Parathyroid adenoma (tissue), 2 donors: ENCODE measurements at regions not wholly inside any gene's neighbourhood (a gene's known extent, or its start where the extent isn't known, plus 50 kb on each side); places are given as distances from the start of the nearest gene placed in this dataset.

Experiments used
- H2AFZ ChIP-seq: fragments of 300-600 bp; sonication (generic); one replicate; pipeline ENCODE4 v1.7.0; 2017; ENCODE audit warnings: antibody characterized with exemption, mild to moderate bottlenecking
- H3K27ac ChIP-seq: fragments of 300-600 bp; sonication (generic); one replicate; pipeline ENCODE4 v1.7.0; 2017
- H3K27me3 ChIP-seq: fragments of 300-600 bp; sonication (generic); one replicate; pipeline ENCODE4 v1.7.0; 2017; ENCODE audit warnings: low read length; ENCODE audit not compliant: control insufficient read depth, insufficient read depth
- H3K36me3 ChIP-seq: fragments of 300-600 bp; sonication (generic); one replicate; pipeline ENCODE4 v1.7.0; 2017; ENCODE audit warnings: low read length; ENCODE audit not compliant: control insufficient read depth, insufficient read depth
- H3K4me1 ChIP-seq: fragments of 300-600 bp; sonication (generic); one replicate; pipeline ENCODE4 v1.7.0; 2017; ENCODE audit warnings: control low read depth
- H3K4me2 ChIP-seq: fragments of 300-600 bp; sonication (generic); one replicate; pipeline ENCODE4 v1.7.0; 2017; ENCODE audit warnings: low read length
- H3K4me3 ChIP-seq: fragments of 300-600 bp; sonication (generic); one replicate; pipeline ENCODE4 v1.7.0; 2017; ENCODE audit warnings: low read depth, low read length
- H3K79me2 ChIP-seq: fragments of 300-600 bp; sonication (generic); one replicate; pipeline ENCODE4 v1.7.0; 2017; ENCODE audit warnings: control low read depth
- H3K9ac ChIP-seq: fragments of 300-600 bp; sonication (generic); one replicate; pipeline ENCODE4 v1.7.0; 2017; ENCODE audit warnings: mild to moderate bottlenecking
- H3K9me3 ChIP-seq: fragments of 300-600 bp; sonication (generic); one replicate; pipeline ENCODE4 v1.7.0; 2017; ENCODE audit warnings: low read length; ENCODE audit not compliant: control insufficient read depth
- CTCF ChIP-seq: fragments of 300-600 bp; sonication (generic); IDR thresholded peaks from one replicate; pipeline ENCODE4 v1.7.0; 2017; ENCODE audit warnings: antibody characterized with exemption, mild to moderate bottlenecking
- donor health status: primary hyperparathyroidism.

- no peak for TF ChIP-seq CTCF
- Histone ChIP-seq H3K27me3 (no peaks in the 10 kb centered on the region), H3K27ac (no peak overlapping the region), H3K4me3 (no peak overlapping the region), H3K9me3 (no peaks in the 10 kb centered on the region), H3K36me3 (no peaks in the 10 kb centered on the region), H3K4me2 (no peak overlapping the region), H3K9ac (no peak overlapping the region), H3K4me1 (peaks cover 37% of the 10 kb centered on the region), H3K79me2 (peaks cover 66% of the 10 kb centered on the region), H2AFZ (no peak overlapping the region)
These were observed 261.5 kb upstream of the KLF14 start for GRCh38 chr7:130995252-130996081.

GRCh38 chr7:130996205-130996832 is 262.3 kb upstream of the KLF14 start:
- Histone ChIP-seq H3K9ac (no peak overlapping the region), H3K79me2 (peaks cover 67% of the 10 kb centered on the region), H3K4me2 (no peak overlapping the region), H3K4me3 (no peak overlapping the region), H3K4me1 (peaks cover 33% of the 10 kb centered on the region), H3K9me3 (no peaks in the 10 kb centered on the region), H3K36me3 (no peaks in the 10 kb centered on the region), H3K27ac (no peak overlapping the region), H3K27me3 (no peaks in the 10 kb centered on the region), H2AFZ (no peak overlapping the region)
- TF ChIP-seq CTCF = no peak

- Histone ChIP-seq H3K9me3 (no peaks in the 10 kb centered on the region), H2AFZ (no peak overlapping the region), H3K27me3 (no peaks in the 10 kb centered on the region), H3K4me1 (peaks cover 33% of the 10 kb centered on the region), H3K36me3 (no peaks in the 10 kb centered on the region), H3K27ac (no peak overlapping the region), H3K9ac (no peak overlapping the region), H3K4me2 (no peak overlapping the region), H3K79me2 (peaks cover 66% of the 10 kb centered on the region), H3K4me3 (no peak overlapping the region)
- no peak for TF ChIP-seq CTCF
These were observed 262.8 kb upstream of the KLF14 start for GRCh38 chr7:130996833-130997231.

- no peaks in the 10 kb centered on the region for H3K9me3 ChIP-seq
- H3K27me3 ChIP-seq = no peaks in the 10 kb centered on the region
- H3K4me1 ChIP-seq = peaks cover 32% of the 10 kb centered on the region
- H3K27ac ChIP-seq = no peak overlapping the region
- peaks cover 73% of the 10 kb centered on the region for H3K79me2 ChIP-seq
- TF ChIP-seq CTCF = no peak
- no peak overlapping the region for H3K4me2 ChIP-seq
- H3K4me3 ChIP-seq = no peak overlapping the region
- H2AFZ ChIP-seq = no peak overlapping the region
- no peak overlapping the region for H3K9ac ChIP-seq
- no peaks in the 10 kb centered on the region for H3K36me3 ChIP-seq
These were observed 265.1 kb upstream of the KLF14 start for GRCh38 chr7:130998993-130999602.
